H9 (cell line): ENCODE measurements at regions not wholly inside any gene's neighbourhood (a gene's known extent, or its start where the extent isn't known, plus 50 kb on each side); places are given as distances from the start of the nearest gene placed in this dataset.

Experiments used
- DNase-seq: peaks from one replicate; pipeline ENCODE4 v3.0.0-alpha.2; 2017
- H2AFZ ChIP-seq: one replicate; pipeline ENCODE4 v1.6.1; 2013; ENCODE audit warnings: mild to moderate bottlenecking, low read length, control low read depth, moderate library complexity
- H2AK5ac ChIP-seq: 2 replicates; pipeline ENCODE4 v1.6.1; 2013; ENCODE audit warnings: low read length, control low read depth, mixed read lengths; ENCODE audit not compliant: insufficient read length
- H2BK120ac ChIP-seq: one replicate; pipeline ENCODE4 v1.6.1; 2013; ENCODE audit warnings: low read depth, mild to moderate bottlenecking, low read length, control low read depth, inconsistent platforms; ENCODE audit not compliant: poor library complexity, severe bottlenecking
- H2BK12ac ChIP-seq: 2 replicates; pipeline ENCODE4 v1.6.1; 2013; ENCODE audit warnings: low read length, control low read depth, mixed read lengths, low read depth; ENCODE audit not compliant: insufficient read length
- H2BK15ac ChIP-seq: 2 replicates; pipeline ENCODE4 v1.6.1; 2013; ENCODE audit warnings: low read depth, low read length, control low read depth
- H2BK20ac ChIP-seq: one replicate; pipeline ENCODE4 v1.6.1; 2013; ENCODE audit warnings: low read depth, mild to moderate bottlenecking, low read length, control low read depth, inconsistent platforms; ENCODE audit not compliant: poor library complexity, severe bottlenecking
- H2BK5ac ChIP-seq: 2 replicates; pipeline ENCODE4 v1.6.1; 2013; ENCODE audit warnings: low read length, control low read depth, mixed read lengths; ENCODE audit not compliant: insufficient read length
- H3K14ac ChIP-seq: 2 replicates; pipeline ENCODE4 v1.6.1; 2013; ENCODE audit warnings: low read length, control low read depth; ENCODE audit not compliant: insufficient read depth
- H3K18ac ChIP-seq: 2 replicates; pipeline ENCODE4 v1.6.1; 2013; ENCODE audit warnings: low read depth, mild to moderate bottlenecking, mixed read lengths, low read length, control low read depth; ENCODE audit not compliant: insufficient read length
- H3K23ac ChIP-seq: 2 replicates; pipeline ENCODE4 v1.6.1; 2013; ENCODE audit warnings: low read length, control low read depth, mixed read lengths, low read depth; ENCODE audit not compliant: insufficient read length
- H3K23me2 ChIP-seq: 2 replicates; pipeline ENCODE4 v1.6.1; 2013; ENCODE audit warnings: low read depth, mild to moderate bottlenecking, mixed read lengths, low read length, control low read depth; ENCODE audit not compliant: insufficient read length, poor library complexity, severe bottlenecking
- H3K27ac ChIP-seq: 2 replicates; pipeline ENCODE4 v1.5.1; 2013; ENCODE audit warnings: low read length, control low read depth, mixed read lengths, low read depth; ENCODE audit not compliant: insufficient read length
- H3K27me3 ChIP-seq: 2 replicates; pipeline ENCODE4 v1.6.1; 2013; ENCODE audit warnings: low read length, control low read depth, inconsistent platforms; ENCODE audit not compliant: insufficient read depth
- H3K4ac ChIP-seq: 2 replicates; pipeline ENCODE4 v1.6.1; 2013; ENCODE audit warnings: low read depth, mild to moderate bottlenecking, control low read depth, inconsistent platforms, low read length, moderate library complexity
- H3K4me1 ChIP-seq: 2 replicates; pipeline ENCODE4 v1.6.1; 2013; ENCODE audit warnings: low read length, control low read depth, inconsistent platforms; ENCODE audit not compliant: insufficient read depth
- H3K4me2 ChIP-seq: 2 replicates; pipeline ENCODE4 v1.6.1; 2013; ENCODE audit warnings: low read length, control low read depth, mixed read lengths; ENCODE audit not compliant: insufficient read length, insufficient read depth
- H3K56ac ChIP-seq: 2 replicates; pipeline ENCODE4 v1.6.1; 2013; ENCODE audit warnings: low read depth, mild to moderate bottlenecking, mixed read lengths, low read length, control low read depth; ENCODE audit not compliant: insufficient read length
- H3K79me1 ChIP-seq: 2 replicates; pipeline ENCODE4 v1.6.1; 2013; ENCODE audit warnings: low read depth, mild to moderate bottlenecking, moderate library complexity, low read length, control low read depth, inconsistent platforms; ENCODE audit not compliant: insufficient read depth, poor library complexity, severe bottlenecking
- H3K79me2 ChIP-seq: 2 replicates; pipeline ENCODE4 v1.6.1; 2013; ENCODE audit warnings: low read length, control low read depth, inconsistent platforms; ENCODE audit not compliant: insufficient read depth
- H3K9ac ChIP-seq: 2 replicates; pipeline ENCODE4 v1.6.1; 2013; ENCODE audit warnings: low read length, control low read depth, mixed read lengths; ENCODE audit not compliant: insufficient read length; ENCODE audit errors: extremely low read depth
- H3K9me3 ChIP-seq: one replicate; pipeline ENCODE4 v1.6.1; 2013; ENCODE audit warnings: low read depth, low read length, inconsistent platforms; ENCODE audit not compliant: control insufficient read depth
- H3T11ph ChIP-seq: one replicate; pipeline ENCODE4 v1.6.1; 2013; ENCODE audit warnings: mild to moderate bottlenecking, low read length, control low read depth, inconsistent platforms
- H4K20me1 ChIP-seq: one replicate; pipeline ENCODE4 v1.6.1; 2013; ENCODE audit not compliant: control insufficient read depth, insufficient read length, insufficient read depth
- H4K5ac ChIP-seq: 2 replicates; pipeline ENCODE4 v1.6.1; 2013; ENCODE audit warnings: low read depth, mild to moderate bottlenecking, mixed read lengths, low read length, control low read depth; ENCODE audit not compliant: insufficient read length
- H4K8ac ChIP-seq: replicated peaks from 2 replicates; pipeline ENCODE4 v1.6.1; 2013; ENCODE audit warnings: low read length, control low read depth, mixed read lengths, low read depth; ENCODE audit not compliant: insufficient read length
- H4K91ac ChIP-seq: 2 replicates; pipeline ENCODE4 v1.6.1; 2013; ENCODE audit warnings: low read depth, mild to moderate bottlenecking, moderate library complexity, mixed read lengths, low read length, control low read depth; ENCODE audit not compliant: insufficient read length
- H3K27ac Mint-ChIP-seq, 3 experiments: 2 replicates in 2 of 3; 3 replicates in 1 of 3; pipeline ENCODE4 v1.8.0; 2020 to 2021; ENCODE audit warnings: mixed read lengths in 3 of 3, mild to moderate bottlenecking in 1 of 3, moderate library complexity in 1 of 3
- H3K27me3 Mint-ChIP-seq: 2 replicates; pipeline ENCODE4 v1.8.0; 2021; ENCODE audit warnings: low read depth, mild to moderate bottlenecking, moderate library complexity, mixed read lengths
- H3K36me3 Mint-ChIP-seq, 3 experiments: 2 replicates in 2 of 3; 3 replicates in 1 of 3; pipeline ENCODE4 v1.8.0; 2020 to 2021; ENCODE audit warnings: low read depth in 3 of 3, mixed read lengths in 3 of 3; ENCODE audit not compliant: insufficient read depth in 1 of 3
- H3K4me1 Mint-ChIP-seq, 2 experiments: 2 replicates each; pipeline ENCODE4 v1.8.0; 2020; ENCODE audit warnings: mixed read lengths in 2 of 2
- H3K4me3 Mint-ChIP-seq, 2 experiments: 2 replicates in 1 of 2; 3 replicates in 1 of 2; pipeline ENCODE4 v1.8.0; 2020 to 2021; ENCODE audit warnings: mild to moderate bottlenecking in 2 of 2, mixed read lengths in 2 of 2, moderate library complexity in 1 of 2
- H3K9me3 Mint-ChIP-seq, 2 experiments: 2 replicates in 1 of 2; 3 replicates in 1 of 2; pipeline ENCODE4 v1.8.0; 2020; ENCODE audit warnings: mild to moderate bottlenecking in 2 of 2, mixed read lengths in 2 of 2, moderate library complexity in 1 of 2
- WGBS: extraction: QIAGEN DNeasy Blood & Tissue Kit; methylation state at CpG from one replicate; pipeline ENCODE4 v1.1.7; 2013; ENCODE audit warnings: missing lambda C conversion rate, low lambda C conversion rate, mixed read lengths; ENCODE audit not compliant: insufficient read length; ENCODE audit errors: extremely low coverage; 5-methylcytosine and 5-hydroxymethylcytosine counted together
- TF ChIP-seq, protein P1 (sequence below): fragments of 200-600 bp; sonication (generic); conservative IDR thresholded peaks from 3 replicates; pipeline ENCODE4 v1.8.0; 2021; ENCODE audit warnings: antibody characterized with exemption, mild to moderate bottlenecking

DNA sequence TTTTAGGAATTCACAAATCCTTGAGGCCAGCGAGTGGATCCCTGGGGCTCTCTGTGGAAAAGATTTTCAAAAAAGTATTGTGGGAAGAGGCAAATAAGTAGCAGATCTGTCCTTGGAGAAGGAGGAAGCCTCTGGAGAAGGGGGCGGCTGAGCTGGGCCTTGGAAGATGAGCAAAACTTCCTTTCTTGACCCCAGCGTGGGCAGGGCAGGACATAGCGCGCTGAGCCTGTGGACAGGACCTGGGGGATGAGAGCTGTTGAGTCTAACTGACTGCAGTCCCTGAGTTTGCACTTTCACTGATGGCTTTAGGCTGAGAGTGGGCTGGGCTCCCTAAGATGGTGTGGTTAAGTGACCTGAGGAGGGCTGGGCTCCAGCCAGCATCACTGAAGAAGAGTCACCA, 170.2 kb upstream of the GALNT2 start:
- Histone ChIP-seq H2BK5ac (no peak overlapping the region), H3K9me3 (no peaks in the 10 kb centered on the region), H2BK20ac (no peak overlapping the region), H4K20me1 (no peaks in the 10 kb centered on the region), H4K91ac (no peak overlapping the region), H4K5ac (no peak overlapping the region), H3K14ac (no peak overlapping the region), H3K4me2 (no peak overlapping the region), H3T11ph (no peak overlapping the region), H3K9ac (no peak overlapping the region), H3K79me1 (no peaks in the 10 kb centered on the region), H2AFZ (no peak overlapping the region), H3K23me2 (no peaks in the 10 kb centered on the region), H3K4ac (no peak overlapping the region), H2BK120ac (no peak overlapping the region), H3K4me1 (no peaks in the 10 kb centered on the region), H2AK5ac (no peak overlapping the region), H2BK15ac (no peak overlapping the region), H3K27ac (no peak overlapping the region), H3K18ac (no peak overlapping the region), H3K56ac (no peak overlapping the region), H4K8ac (no peak overlapping the region), H3K79me2 (no peaks in the 10 kb centered on the region), H3K23ac (no peak overlapping the region), H3K27me3 (no peaks in the 10 kb centered on the region), H2BK12ac (no peak overlapping the region)
- peaks cover 4 to 6% of the 10 kb centered on the region in 2 experiments for H3K4me1 Mint-ChIP-seq
- H3K36me3 Mint-ChIP-seq, result no peaks in the 10 kb centered on the region
- no peak for DNase-seq
- no peak overlapping the region for H3K27ac Mint-ChIP-seq
- peaks cover 0 to 5% of the 10 kb centered on the region in 2 experiments; a peak in 4 of 5 replicates for H3K9me3 Mint-ChIP-seq
- no CpG with 5 or more reads among the region's 5 CpGs for WGBS
- H3K4me3 Mint-ChIP-seq, result no peak overlapping the region
- no peaks in the 10 kb centered on the region for H3K27me3 Mint-ChIP-seq
- TF ChIP-seq, protein P1, sequence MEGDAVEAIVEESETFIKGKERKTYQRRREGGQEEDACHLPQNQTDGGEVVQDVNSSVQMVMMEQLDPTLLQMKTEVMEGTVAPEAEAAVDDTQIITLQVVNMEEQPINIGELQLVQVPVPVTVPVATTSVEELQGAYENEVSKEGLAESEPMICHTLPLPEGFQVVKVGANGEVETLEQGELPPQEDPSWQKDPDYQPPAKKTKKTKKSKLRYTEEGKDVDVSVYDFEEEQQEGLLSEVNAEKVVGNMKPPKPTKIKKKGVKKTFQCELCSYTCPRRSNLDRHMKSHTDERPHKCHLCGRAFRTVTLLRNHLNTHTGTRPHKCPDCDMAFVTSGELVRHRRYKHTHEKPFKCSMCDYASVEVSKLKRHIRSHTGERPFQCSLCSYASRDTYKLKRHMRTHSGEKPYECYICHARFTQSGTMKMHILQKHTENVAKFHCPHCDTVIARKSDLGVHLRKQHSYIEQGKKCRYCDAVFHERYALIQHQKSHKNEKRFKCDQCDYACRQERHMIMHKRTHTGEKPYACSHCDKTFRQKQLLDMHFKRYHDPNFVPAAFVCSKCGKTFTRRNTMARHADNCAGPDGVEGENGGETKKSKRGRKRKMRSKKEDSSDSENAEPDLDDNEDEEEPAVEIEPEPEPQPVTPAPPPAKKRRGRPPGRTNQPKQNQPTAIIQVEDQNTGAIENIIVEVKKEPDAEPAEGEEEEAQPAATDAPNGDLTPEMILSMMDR, result no peak
